ENCODE measurements at regions not wholly inside any gene's neighbourhood (a gene's known extent, or its start where the extent isn't known, plus 50 kb on each side); places are given as distances from the start of the nearest gene placed in this dataset.

GRCh38 chr7:109945820-109946518 lies 1145.0 kb upstream of the LRRN3 start:
- DNase-seq (ENCODE audit: low read depth): no peak

DNA sequence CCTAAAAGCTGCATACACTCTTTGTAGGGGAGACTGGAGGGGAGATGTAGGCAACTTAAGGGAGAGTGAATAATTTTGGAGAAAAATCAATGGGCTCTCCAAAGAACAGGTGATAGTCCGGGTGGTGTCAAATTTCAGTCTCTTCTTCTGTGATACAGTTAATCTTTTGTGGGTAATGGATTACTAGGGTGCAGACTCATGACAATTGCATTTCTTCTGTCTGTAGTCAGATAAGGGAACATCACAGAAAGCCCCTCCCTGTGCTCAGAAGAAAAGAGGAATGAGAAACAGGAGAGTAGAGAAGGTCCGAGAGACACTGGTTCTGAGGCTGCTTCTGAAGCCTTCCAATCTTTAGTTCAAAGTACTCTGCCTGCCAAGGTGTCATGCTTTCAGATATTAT lies 1140.7 kb upstream of the LRRN3 start:
- DNase-seq (ENCODE audit: low read depth): no peak

DNA sequence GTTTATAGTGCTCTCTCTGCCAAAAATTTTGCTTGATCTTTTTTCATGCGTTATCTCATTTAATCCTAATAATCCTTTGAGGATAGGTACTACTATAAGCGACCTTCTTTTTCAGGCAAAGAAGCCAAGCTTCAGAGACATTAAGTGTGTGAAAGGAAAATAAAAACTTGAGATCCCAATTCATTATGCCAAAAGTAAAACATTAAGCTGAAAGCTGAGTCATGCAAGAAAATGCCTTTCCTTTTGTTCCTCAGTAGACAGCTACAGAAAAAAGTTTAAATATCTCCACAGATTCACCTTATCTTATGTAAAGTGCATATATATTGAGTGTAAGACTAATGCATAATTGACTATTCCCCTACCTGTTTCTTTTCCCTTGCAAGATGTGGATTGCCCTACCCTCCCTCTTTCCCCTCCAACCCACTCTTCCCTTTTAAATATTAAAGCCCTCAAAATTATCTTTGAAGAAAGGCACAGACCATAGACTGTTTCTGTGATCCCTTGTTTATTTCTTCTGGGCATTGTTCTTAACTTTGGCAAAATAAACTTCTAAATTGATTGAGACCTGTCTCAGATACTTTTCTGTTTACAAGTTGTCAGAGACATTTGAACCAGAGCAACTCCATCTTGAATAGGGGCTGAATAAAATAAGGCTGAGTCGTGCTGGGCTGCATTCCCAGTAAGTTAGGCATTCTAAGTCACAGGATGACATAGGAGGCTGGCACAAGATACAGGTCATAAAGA lies 1139.9 kb upstream of the LRRN3 start:
- DNase-seq (ENCODE audit: low read depth): no peak

- DNase-seq (ENCODE audit: low read depth): no peak
Measured at GRCh38 chr7:109951565-109951928, 1139.4 kb upstream of the LRRN3 start.

DNA sequence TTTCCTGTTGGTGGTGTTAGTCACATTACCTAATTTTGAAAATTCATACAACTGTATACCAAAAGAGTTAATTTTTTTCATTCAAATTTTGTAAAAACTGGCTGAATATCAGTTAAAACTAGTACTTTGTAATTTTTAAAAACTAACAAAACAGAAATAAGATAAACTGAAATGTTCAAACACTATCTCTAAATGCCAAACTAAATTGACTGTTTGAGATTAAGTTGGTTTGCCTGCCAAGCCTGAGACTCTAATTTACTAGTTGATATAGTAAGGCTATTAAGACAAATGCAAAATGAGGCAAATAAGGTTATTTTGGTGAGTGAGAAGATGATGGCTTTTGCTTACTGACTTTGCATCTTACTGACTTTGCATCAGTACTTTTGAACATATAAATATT lies 1134.9 kb upstream of the LRRN3 start:
- no peak for DNase-seq (ENCODE audit: low read depth)

DNA sequence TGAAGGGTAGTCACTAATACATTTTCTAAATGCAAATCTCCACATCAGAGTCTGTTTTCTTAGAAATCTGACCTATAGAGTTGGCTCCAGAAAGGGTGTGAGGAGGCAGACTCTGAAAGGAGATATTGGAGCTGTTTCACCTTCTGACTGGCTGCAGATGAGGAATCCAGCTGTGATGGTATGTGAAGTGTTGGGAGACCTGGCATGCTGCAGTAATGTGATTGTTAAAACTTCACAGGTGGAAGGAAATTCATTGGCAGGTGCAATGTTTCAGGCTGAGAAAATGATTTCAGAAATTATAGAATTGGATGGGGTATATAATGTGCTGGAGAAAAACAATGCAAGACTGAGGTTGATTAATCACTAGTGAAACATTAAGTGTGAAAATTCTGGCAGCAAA lies 1134.0 kb upstream of the LRRN3 start:
- no peak for DNase-seq (ENCODE audit: low read depth)

- DNase-seq (ENCODE audit: low read depth): no peak
Measured at GRCh38 chr7:109963741-109964140, 1127.2 kb upstream of the LRRN3 start.

- no peak for DNase-seq (ENCODE audit: low read depth)
Measured at GRCh38 chr7:109964780-109965179, 1126.1 kb upstream of the LRRN3 start.

- no peak for DNase-seq (ENCODE audit: low read depth)
Measured at GRCh38 chr7:109967406-109967805, 1123.5 kb upstream of the LRRN3 start.

- no peak for DNase-seq (ENCODE audit: low read depth)
Measured at GRCh38 chr7:109983618-109984017, 1107.3 kb upstream of the LRRN3 start.

GRCh38 chr7:109984729-109985128 lies 1106.2 kb upstream of the LRRN3 start:
- DNase-seq (ENCODE audit: low read depth): no peak

GRCh38 chr7:109986701-109987100 lies 1104.2 kb upstream of the LRRN3 start:
- DNase-seq (ENCODE audit: low read depth): no peak

- no peak for DNase-seq (ENCODE audit: low read depth)
Measured at GRCh38 chr7:109996411-109996810, 1094.5 kb upstream of the LRRN3 start.

DNA sequence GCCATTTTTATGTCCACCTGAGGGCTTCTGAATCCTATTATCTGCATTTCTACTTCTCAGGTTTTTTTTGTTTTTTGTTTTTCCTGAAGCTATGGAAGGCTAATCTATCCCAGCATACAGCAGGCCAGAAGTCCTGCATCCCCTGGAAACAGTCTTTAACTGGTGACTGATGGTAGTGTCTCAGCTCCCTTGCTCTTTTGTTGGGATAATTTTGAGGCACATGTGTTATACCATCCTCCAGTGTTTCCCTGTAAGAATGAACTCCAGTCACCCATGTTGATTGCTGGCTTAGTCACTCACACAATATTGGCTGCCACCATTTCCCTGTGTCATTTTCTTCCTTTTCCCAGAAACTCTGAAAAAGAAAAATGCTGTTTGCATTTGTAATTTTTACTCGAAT lies 1094.0 kb upstream of the LRRN3 start:
- DNase-seq (ENCODE audit: low read depth): no peak

DNA sequence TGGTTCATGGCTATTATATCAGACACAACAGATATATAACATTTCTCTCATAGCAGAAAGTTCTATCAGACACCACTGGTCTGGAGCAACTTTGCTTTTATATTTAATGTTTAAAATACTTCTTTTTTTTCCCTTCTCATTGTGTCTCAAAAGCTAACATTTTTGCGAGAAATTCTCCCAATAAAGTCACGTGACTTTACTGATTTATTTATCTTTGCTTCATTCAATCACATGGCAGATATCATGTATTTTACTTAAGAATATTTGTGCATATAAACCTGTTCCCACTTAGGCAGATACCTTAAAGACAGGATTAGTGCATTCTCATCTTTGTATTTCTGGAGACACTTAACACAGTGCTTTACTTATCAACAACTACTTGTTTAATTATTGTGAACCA lies 1093.1 kb upstream of the LRRN3 start:
- no peak for DNase-seq (ENCODE audit: low read depth)

DNA sequence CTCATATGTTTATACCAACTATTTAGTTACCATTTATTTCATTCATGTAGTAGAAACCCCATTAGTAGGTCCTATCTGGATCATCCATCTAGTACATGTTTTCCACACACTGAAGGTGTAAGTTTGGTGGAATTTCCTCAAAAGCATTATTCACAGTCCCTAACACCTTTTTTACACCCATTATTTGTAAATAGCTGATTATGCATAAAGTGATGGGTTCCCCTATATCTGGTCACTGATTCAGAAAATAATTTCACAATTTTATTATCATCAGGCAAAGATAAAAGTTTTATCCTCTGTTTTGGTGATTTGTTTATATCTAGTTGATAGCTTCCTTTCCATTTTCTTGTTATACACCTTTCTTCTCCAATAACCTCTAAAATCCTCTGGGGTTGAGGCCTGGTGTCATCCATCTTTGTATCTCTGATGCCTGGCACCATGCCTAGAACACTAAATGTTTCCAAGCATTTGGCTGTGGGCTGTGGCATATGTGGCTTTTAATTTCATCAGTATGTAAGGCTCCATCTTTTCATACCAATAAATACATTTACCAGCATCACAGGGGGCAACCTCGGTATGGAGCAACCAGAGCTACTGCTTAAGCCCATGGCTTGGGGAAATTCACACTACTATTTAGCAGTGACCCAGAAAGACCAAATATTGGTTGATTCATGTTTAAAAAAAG lies 1089.5 kb upstream of the LRRN3 start:
- DNase-seq (ENCODE audit: low read depth): no peak

- no peak for DNase-seq (ENCODE audit: low read depth)
Measured at GRCh38 chr7:110003827-110004226, 1087.1 kb upstream of the LRRN3 start.

DNA sequence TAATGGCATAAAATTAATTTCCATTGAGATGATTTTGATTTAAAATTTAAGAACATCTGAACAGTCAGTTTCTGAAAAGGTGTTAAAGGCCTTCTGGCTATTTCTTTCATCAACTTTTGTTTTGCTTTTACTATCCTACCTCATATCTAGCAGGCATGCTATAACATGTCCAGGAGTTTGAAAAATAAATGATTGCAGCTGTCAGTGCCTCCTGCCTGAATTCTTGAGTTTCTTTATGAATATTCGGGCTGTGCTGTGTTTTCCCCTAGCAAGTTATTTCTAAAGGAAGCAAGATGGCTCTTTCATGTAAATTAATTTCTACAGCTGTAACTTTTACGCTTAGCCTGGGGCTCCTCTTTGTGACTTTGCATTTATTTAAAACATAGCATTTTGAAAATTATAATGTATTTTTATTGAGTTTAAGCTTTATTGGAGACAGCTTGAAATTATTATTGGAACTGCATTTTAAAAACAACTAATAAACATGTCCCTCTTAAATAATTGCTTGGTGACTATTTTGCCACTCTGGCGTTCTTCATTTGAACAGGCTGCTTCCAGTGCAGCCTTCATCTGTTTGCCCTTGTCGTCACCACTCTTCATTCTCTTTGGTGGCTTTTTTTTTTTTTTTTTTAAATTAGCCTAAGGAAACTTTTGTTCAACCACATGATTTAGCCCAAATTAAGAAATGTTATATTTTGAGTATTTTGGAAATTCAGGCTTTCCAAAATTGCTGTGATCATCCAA lies 1083.4 kb upstream of the LRRN3 start:
- no peak for DNase-seq (ENCODE audit: low read depth)

DNA sequence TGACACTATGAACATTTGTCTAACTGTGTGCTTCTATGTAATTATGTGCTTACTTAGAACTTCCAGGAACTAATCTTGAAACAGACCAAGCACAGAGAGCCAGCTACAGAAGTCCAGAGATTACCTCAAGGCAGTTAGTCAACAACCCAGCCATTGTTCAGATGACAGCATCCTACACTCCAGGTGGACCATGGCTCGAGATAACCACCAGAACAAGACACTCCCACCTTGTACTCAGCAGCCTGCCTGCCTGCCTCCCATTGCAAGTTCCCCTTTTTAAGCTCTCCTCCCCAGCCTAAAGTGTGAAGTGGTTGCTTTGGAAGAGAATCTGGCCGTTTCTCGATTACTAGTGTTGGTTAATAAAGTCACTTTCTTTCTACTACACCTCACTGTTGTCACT lies 1080.6 kb upstream of the LRRN3 start:
- no peak for DNase-seq (ENCODE audit: low read depth)

DNA sequence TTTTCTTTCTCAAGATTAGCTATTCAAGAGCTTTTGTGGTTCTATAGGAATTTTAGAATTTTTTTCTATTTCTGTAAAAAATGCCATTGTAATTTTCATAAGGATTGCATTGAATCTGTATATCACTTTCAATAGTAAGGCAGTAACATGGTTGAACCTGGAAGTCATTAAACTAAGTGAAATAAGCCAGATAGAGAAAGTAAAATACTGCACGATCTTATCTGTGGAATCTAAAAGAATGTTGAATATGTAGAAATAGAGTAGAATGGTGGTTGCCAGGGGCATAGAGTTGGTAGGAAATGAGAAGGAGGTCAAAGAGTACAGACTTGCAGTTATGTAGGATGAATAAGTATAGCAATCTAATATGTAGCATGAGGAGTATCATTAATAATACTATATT lies 1073.5 kb upstream of the LRRN3 start:
- DNase-seq (ENCODE audit: low read depth): no peak

DNA sequence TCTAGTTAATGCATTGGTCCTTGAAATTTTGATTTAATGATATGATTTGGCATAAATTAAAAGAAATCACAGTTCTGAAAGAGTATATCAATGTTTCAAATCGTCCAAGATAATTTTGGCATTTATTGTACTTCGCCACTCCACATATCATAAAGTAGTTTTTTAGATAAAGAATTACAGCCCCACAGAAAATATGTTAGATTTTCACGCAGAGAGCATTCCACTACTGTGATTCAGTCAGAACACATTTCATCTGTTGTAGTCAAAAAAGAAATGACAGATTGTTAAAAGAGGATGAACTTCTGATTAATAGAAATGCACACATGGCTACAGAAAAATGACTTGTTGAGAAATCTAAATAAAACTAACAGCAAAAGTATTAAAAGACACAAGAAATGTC lies 1063.5 kb upstream of the LRRN3 start:
- no peak for DNase-seq (ENCODE audit: low read depth)

DNA sequence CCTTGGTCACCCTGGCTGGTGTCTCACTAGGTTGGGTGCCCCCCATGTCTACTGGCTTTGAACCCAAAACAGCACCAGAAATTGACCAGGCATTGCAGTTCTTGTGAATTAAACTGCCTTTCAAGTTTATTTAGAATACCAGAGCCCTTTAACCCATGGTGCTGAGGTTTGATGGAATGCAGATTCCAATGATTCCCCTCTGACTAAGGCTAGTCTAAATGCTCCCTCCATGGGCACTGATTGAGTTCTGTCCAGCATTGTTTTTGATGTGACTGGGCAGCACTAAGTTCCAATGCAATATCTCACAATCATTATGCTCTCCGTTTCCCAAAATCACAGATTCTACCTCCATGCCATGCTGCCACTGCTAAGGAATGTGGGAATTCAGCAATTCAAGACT lies 1047.4 kb upstream of the LRRN3 start:
- no peak for DNase-seq (ENCODE audit: low read depth)

DNA sequence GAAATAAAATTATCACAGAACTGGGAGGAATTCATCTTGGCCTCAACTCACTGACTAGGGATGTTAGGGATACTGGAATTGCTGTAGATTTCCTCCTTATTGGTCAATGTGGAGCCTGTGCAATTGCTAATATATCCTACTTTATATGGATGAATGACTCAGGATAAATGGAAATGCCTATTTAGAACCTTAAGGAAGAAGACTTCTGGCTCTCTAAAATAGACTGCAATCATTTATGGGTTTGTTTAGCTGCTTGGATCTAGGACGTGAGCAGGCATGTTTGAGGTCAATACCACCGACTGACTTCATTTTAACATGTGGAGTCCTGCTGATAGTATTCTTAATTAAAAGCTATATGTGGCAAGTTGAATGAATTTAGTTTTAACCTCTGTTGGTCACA lies 1040.1 kb upstream of the LRRN3 start:
- DNase-seq (ENCODE audit: low read depth): no peak

All from fibroblast of the conjunctiva (primary cell).